Astrocyte (in vitro differentiated cells and primary cell): ENCODE measurements at regions not wholly inside any gene's neighbourhood (a gene's known extent, or its start where the extent isn't known, plus 50 kb on each side); places are given as distances from the start of the nearest gene placed in this dataset.

Experiments
- EZH2 ChIP-seq: IDR thresholded peaks from 2 replicates; pipeline ENCODE4 v1.6.1; 2012; ENCODE audit warnings: mild to moderate bottlenecking, low read length, inconsistent platforms; ENCODE audit not compliant: insufficient read depth
- TF ChIP-seq, protein P1 (sequence below): IDR thresholded peaks from 2 replicates; pipeline ENCODE4 v1.5.1; 2011; ENCODE audit warnings: low read depth, mild to moderate bottlenecking, inconsistent platforms, low read length, moderate library complexity; ENCODE audit not compliant: insufficient read depth

DNA sequence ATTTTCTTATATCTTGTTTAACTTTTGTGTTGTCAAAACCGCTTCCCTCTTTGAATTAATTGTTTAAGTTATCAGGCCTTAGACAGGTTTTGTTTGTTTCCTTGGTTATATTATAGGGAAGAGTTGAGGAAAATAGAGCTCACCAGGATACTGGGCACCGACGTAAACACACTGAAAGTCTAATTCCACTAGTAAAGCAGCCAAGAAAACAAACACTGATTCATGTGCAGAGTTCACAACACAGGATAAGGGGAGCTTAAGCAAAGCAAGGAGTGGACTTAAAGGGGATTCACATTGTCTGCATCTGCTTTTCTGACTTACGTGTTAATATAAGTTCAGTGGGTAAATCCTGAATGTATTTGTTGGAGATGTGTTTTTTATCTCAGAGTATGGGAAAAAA is 139.0 kb upstream of the CDH6 start:
- TF ChIP-seq, protein P1, sequence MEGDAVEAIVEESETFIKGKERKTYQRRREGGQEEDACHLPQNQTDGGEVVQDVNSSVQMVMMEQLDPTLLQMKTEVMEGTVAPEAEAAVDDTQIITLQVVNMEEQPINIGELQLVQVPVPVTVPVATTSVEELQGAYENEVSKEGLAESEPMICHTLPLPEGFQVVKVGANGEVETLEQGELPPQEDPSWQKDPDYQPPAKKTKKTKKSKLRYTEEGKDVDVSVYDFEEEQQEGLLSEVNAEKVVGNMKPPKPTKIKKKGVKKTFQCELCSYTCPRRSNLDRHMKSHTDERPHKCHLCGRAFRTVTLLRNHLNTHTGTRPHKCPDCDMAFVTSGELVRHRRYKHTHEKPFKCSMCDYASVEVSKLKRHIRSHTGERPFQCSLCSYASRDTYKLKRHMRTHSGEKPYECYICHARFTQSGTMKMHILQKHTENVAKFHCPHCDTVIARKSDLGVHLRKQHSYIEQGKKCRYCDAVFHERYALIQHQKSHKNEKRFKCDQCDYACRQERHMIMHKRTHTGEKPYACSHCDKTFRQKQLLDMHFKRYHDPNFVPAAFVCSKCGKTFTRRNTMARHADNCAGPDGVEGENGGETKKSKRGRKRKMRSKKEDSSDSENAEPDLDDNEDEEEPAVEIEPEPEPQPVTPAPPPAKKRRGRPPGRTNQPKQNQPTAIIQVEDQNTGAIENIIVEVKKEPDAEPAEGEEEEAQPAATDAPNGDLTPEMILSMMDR, result no peak
- TF ChIP-seq EZH2, result no peak
